A549 (cell line): ENCODE measurements at regions not wholly inside any gene's neighbourhood (a gene's known extent, or its start where the extent isn't known, plus 50 kb on each side); places are given as distances from the start of the nearest gene placed in this dataset.

Experiments
- ATAC-seq, 2 experiments: fragments of 200-7000 bp in 1 of 2; fragments of >200 bp in 1 of 2; cut with Nextera tagmentation in 1 of 2; cut with Tn5 transposase in 1 of 2; 3 replicates each; pipeline versions ENCODE4 v1.8.0 to v1.9.1; 2018 to 2020; ENCODE audit warnings: mild to moderate bottlenecking in 1 of 2, moderate library complexity in 1 of 2
- CTCF ChIA-PET: fragments of 300-600 bp; sonication (Branson Sonifier 250); formaldehyde crosslinking; extraction: SDS; loops from one replicate; lab custom pipeline; 2021; ENCODE audit warnings: antibody characterized with exemption, inconsistent platforms; lab: Yijun Ruan, JAX
- POLR2A ChIA-PET: fragments of 350-600 bp; formaldehyde crosslinking; extraction: SDS; loops from one replicate; lab custom pipeline; 2021; ENCODE audit warnings: antibody characterized with exemption, inconsistent platforms; lab: Yijun Ruan, JAX
- DNase-seq, 2 experiments: peaks; one replicate each; pipeline versions ENCODE4 v3.0.0 to v3.0.0-alpha.2; 2011 to 2016; ENCODE audit warnings: low read depth in 1 of 2, low spot score in 1 of 2
- FAIRE-seq: peaks from 2 replicates; lab custom pipeline; 2011; peaks lifted over from hg19 to GRCh38; lab: Jason Lieb, UNC
- H3K27ac ChIP-seq, 2 experiments: fragments of >200 bp; sonication (Bioruptor Twin); formaldehyde crosslinking; 3 replicates each; pipeline ENCODE4 v1.5.1; 2016 to 2017
- H3K4me1 ChIP-seq: fragments of >200 bp; sonication (Bioruptor Twin); formaldehyde crosslinking; 3 replicates; pipeline ENCODE4 v1.6.1; 2016
- H3K4me2 ChIP-seq: fragments of >200 bp; sonication (Bioruptor Twin); formaldehyde crosslinking; 3 replicates; pipeline ENCODE4 v1.6.1; 2016
- H3K4me3 ChIP-seq: fragments of >200 bp; sonication (Bioruptor Twin); formaldehyde crosslinking; 3 replicates; pipeline ENCODE4 v1.5.1; 2016
- H3K9me3 ChIP-seq: fragments of >200 bp; sonication (Bioruptor Twin); formaldehyde crosslinking; 3 replicates; pipeline ENCODE4 v1.6.1; 2016
- ATOH8 ChIP-seq: fragments of 250-450 bp; sonication (Bioruptor Pico); IDR thresholded peaks from 2 replicates; pipeline ENCODE4 v1.5.0; 2020; ENCODE audit warnings: low read depth, mild to moderate bottlenecking, moderate library complexity
- BCL3 ChIP-seq: fragments of >200 bp; sonication (Bioruptor Twin); formaldehyde crosslinking; IDR thresholded peaks from 3 replicates; pipeline ENCODE4 v1.6.1; 2016
- CHD4 ChIP-seq: fragments of 200-600 bp; sonication (generic); IDR thresholded peaks from 2 replicates; pipeline ENCODE4 v1.6.1; 2016; ENCODE audit warnings: antibody characterized with exemption, mild to moderate bottlenecking, borderline replicate concordance
- HMGXB4 ChIP-seq: fragments of 250-450 bp; sonication (Bioruptor Pico); IDR thresholded peaks from 2 replicates; pipeline ENCODE4 v1.5.0; 2021; ENCODE audit warnings: mild to moderate bottlenecking, moderate library complexity, borderline replicate concordance
- HOXA7 ChIP-seq: fragments of 250-450 bp; sonication (Bioruptor Pico); IDR thresholded peaks from 2 replicates; pipeline ENCODE4 v1.5.0; 2020; ENCODE audit warnings: mild to moderate bottlenecking, moderate library complexity
- HOXB13 ChIP-seq: fragments of 250-450 bp; sonication (Bioruptor Pico); IDR thresholded peaks from 2 replicates; pipeline ENCODE4 v1.5.0; 2020; ENCODE audit warnings: low read depth, mild to moderate bottlenecking, moderate library complexity
- JUN ChIP-seq, 2 experiments: fragments of >200 bp; sonication (Bioruptor Twin); formaldehyde crosslinking; IDR thresholded peaks; 2 replicates in 1 of 2; 3 replicates in 1 of 2; pipeline ENCODE4 v1.6.1; 2016 to 2017
- JUNB ChIP-seq: fragments of >200 bp; sonication (Bioruptor Twin); formaldehyde crosslinking; IDR thresholded peaks from 2 replicates; pipeline ENCODE4 v1.6.1; 2016
- KDM1A ChIP-seq: fragments of 200-600 bp; sonication (generic); IDR thresholded peaks from 2 replicates; pipeline ENCODE4 v1.6.1; 2016; ENCODE audit warnings: low read depth, mild to moderate bottlenecking
- MAX ChIP-seq: IDR thresholded peaks from 2 replicates; pipeline ENCODE4 v1.6.1; 2012
- REST ChIP-seq: fragments of 200-600 bp; sonication (generic); IDR thresholded peaks from 2 replicates; pipeline ENCODE4 v1.6.1; 2016; ENCODE audit warnings: antibody characterized with exemption, mild to moderate bottlenecking, moderate library complexity
- TFCP2L1 ChIP-seq: fragments of 250-450 bp; sonication (Bioruptor Pico); IDR thresholded peaks from 2 replicates; pipeline ENCODE4 v1.5.0; 2021; ENCODE audit warnings: mild to moderate bottlenecking
- TP53 ChIP-seq: fragments of 250-450 bp; sonication (Bioruptor Pico); IDR thresholded peaks from 2 replicates; pipeline ENCODE4 v1.5.0; 2021; ENCODE audit warnings: mild to moderate bottlenecking, moderate library complexity
- ZFP36 ChIP-seq: fragments of 450-650 bp; IDR thresholded peaks from 2 replicates; pipeline ENCODE4 v1.6.1; 2014; ENCODE audit warnings: borderline replicate concordance; ENCODE audit not compliant: partially characterized antibody
- ZNF302 ChIP-seq: fragments of 250-450 bp; sonication (Bioruptor Pico); IDR thresholded peaks from 2 replicates; pipeline ENCODE4 v1.9.0; 2021; ENCODE audit warnings: inconsistent platforms, mild to moderate bottlenecking, moderate library complexity
- WGBS: methylation state at CpG from one replicate; pipeline ENCODE4 v1.1.6; 2017; ENCODE audit errors: missing lambda C conversion rate; 5-methylcytosine and 5-hydroxymethylcytosine counted together

GRCh38 chr2:9750224-9751215 is 92.8 kb upstream of the TAF1B start:
- FAIRE-seq, result no peak
- DNase-seq, result no peak
- no peak overlapping the region for H3K4me2 ChIP-seq
- peaks cover 55% of the 10 kb centered on the region for H3K4me1 ChIP-seq
- WGBS, result 86% methylated on average over 9 of the region's 9 CpGs
- H3K9me3 ChIP-seq, result no peaks in the 10 kb centered on the region
- ChIA-PET POLR2A (no interaction called here), CTCF (interaction anchor here (0.8 to 19.4 kb wide), 7 partner anchors 8 to 101 kb away, joined by 3 to 234 read pairs (median 5); no protein-coding TSS in a partner anchor)
- H3K27ac ChIP-seq, result peak overlapping the region; percentile 87 to 93; a peak in 4 of 6 replicates
- TF ChIP-seq ZNF302, result no peak
- no peak for TF ChIP-seq REST
- peak; percentile 76 for TF ChIP-seq ZFP36
- no peak for TF ChIP-seq KDM1A
- no peak for ATAC-seq
- no peak overlapping the region for H3K4me3 ChIP-seq

GRCh38 chr2:9751831-9752230 is 91.4 kb upstream of the TAF1B start:
- TF ChIP-seq TP53 (CRISPR knock-in tag) (no peak), CHD4 (no peak)

GRCh38 chr2:9752441-9753275 is 90.6 kb upstream of the TAF1B start:
- no peaks in the 10 kb centered on the region for H3K9me3 ChIP-seq
- ChIA-PET CTCF (interaction anchor here (0.7 to 19.4 kb wide), 5 partner anchors 9 to 254 kb away, joined by 3 to 234 read pairs (median 6); no protein-coding TSS in a partner anchor), POLR2A (interaction anchor here (0.6 to 2.5 kb wide), 9 partner anchors 38 to 197 kb away, joined by 3 to 25 read pairs (median 4); partner anchors contain the start of genes ADAM17, TAF1B and YWHAQ)
- H3K4me3 ChIP-seq, result peak overlapping the region; percentile 35
- DNase-seq (peak; percentile 89 to 93), ATAC-seq (peak; percentile 83 to 87), FAIRE-seq (no peak)
- H3K4me1 ChIP-seq, result peaks cover 54% of the 10 kb centered on the region
- peak overlapping the region; percentile 81 for H3K4me2 ChIP-seq
- peak overlapping the region; percentile 87 to 93 for H3K27ac ChIP-seq
- WGBS, result 9% methylated on average over 21 of the region's 21 CpGs
- no peak for TF ChIP-seq BCL3
- TF ChIP-seq JUN (IDR thresholded peaks at IDR 0.05), result peak in 1 of 2 experiments; percentile 67; a peak in 3 of 5 replicates
- peak; percentile 12; the same call in 1 of the 2 replicates for TF ChIP-seq JUNB
- TF ChIP-seq ATOH8 (CRISPR knock-in tag), result no peak
- TF ChIP-seq TFCP2L1 (CRISPR knock-in tag), result no peak
- no peak for TF ChIP-seq HOXA7
- peak; percentile 54 for TF ChIP-seq MAX
- no peak for TF ChIP-seq HOXB13 (CRISPR knock-in tag)
- TF ChIP-seq REST, result no peak
- TF ChIP-seq HMGXB4 (CRISPR knock-in tag), result no peak

More at GRCh38 chr2:9751831-9752230, 91.4 kb upstream of the TAF1B start:
- DNase-seq (no peak), ATAC-seq (no peak), FAIRE-seq (no peak)
- peaks cover 54% of the 10 kb centered on the region for H3K4me1 ChIP-seq
- peak overlapping the region; percentile 81 for H3K4me2 ChIP-seq
- CTCF ChIA-PET, result interaction anchor here (0.6 to 19.4 kb wide), 4 partner anchors 8 to 298 kb away, joined by 3 to 234 read pairs (median 8); no protein-coding TSS in a partner anchor
- H3K4me3 ChIP-seq, result no peak overlapping the region
- no peaks in the 10 kb centered on the region for H3K9me3 ChIP-seq
- POLR2A ChIA-PET, result interaction anchor here (0.6 to 1.0 kb wide), 3 partner anchors 9 to 216 kb away, joined by 3 to 4 read pairs (median 4); no protein-coding TSS in a partner anchor
- H3K27ac ChIP-seq, result peak overlapping the region; percentile 87 to 93
- 97% methylated on average over 11 of the region's 11 CpGs for WGBS
